ENCODE measurements at regions not wholly inside any gene's neighbourhood (a gene's known extent, or its start where the extent isn't known, plus 50 kb on each side); places are given as distances from the start of the nearest gene placed in this dataset.

DNA sequence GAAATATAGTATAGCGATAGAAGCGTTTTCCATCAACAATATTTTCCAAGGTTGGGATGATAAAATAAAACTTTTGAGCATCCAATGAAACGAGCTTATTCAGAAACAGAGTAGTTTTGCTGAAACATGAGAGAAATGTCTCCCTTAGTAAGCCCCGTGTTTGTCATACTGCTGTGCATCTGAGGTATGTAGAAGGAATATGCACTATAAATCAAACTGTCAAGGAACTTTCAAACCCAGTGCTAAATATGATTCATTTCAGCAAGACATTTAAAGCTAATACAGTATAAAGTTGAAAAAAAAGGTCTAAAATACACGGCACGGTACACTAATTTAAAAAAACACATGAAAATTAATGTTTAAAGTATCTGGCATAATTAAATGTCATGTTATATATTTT is 546.2 kb downstream of the SLITRK5 start:
- intact Hi-C loops (cut with DNase I): no loop called here

GRCh38 chr13:88217883-88218282 is 546.7 kb downstream of the SLITRK5 start:
- Histone ChIP-seq H3K9me3 (no peaks in the 10 kb centered on the region), H3K27ac (no peak overlapping the region), H3K36me3 (no peaks in the 10 kb centered on the region), H3K4me1 (ENCODE audit: insufficient read depth) (no peaks in the 10 kb centered on the region), H3K4me3 (no peak overlapping the region), H3K27me3 (no peaks in the 10 kb centered on the region)
- TF ChIP-seq CTCF (IDR thresholded peaks at IDR 0.05) (no peak), POLR2A (IDR thresholded peaks at IDR 0.05) (no peak), EP300 (IDR thresholded peaks at IDR 0.05) (no peak)
- WGBS, 3 donors: 61 to 83% (median 72%) methylated on average over 2 of the region's 2 CpGs
- intact Hi-C loops (cut with DNase I): no loop called here
- no peak for DNase-seq

More for the DNA sequence above, 546.2 kb downstream of the SLITRK5 start:
- Histone ChIP-seq H3K36me3 (no peaks in the 10 kb centered on the region), H3K27ac (no peak overlapping the region), H3K4me1 (ENCODE audit: insufficient read depth) (no peaks in the 10 kb centered on the region), H3K4me3 (no peak overlapping the region), H3K9me3 (no peaks in the 10 kb centered on the region), H3K27me3 (no peaks in the 10 kb centered on the region)
- TF ChIP-seq EP300 (IDR thresholded peaks at IDR 0.05): no peak
- no peak for TF ChIP-seq POLR2A (IDR thresholded peaks at IDR 0.05)
- TF ChIP-seq CTCF (IDR thresholded peaks at IDR 0.05): no peak
- no peak for DNase-seq
- 52 to 63% (median 61%) methylated on average over 6 of the region's 6 CpGs for whole genome bisulfite sequencing, 3 donors

- TF ChIP-seq CTCF (IDR thresholded peaks at IDR 0.05) (no peak), EP300 (IDR thresholded peaks at IDR 0.05) (no peak), POLR2A (IDR thresholded peaks at IDR 0.05) (no peak)
These were observed 552.8 kb downstream of the SLITRK5 start for GRCh38 chr13:88223958-88224357.

DNA sequence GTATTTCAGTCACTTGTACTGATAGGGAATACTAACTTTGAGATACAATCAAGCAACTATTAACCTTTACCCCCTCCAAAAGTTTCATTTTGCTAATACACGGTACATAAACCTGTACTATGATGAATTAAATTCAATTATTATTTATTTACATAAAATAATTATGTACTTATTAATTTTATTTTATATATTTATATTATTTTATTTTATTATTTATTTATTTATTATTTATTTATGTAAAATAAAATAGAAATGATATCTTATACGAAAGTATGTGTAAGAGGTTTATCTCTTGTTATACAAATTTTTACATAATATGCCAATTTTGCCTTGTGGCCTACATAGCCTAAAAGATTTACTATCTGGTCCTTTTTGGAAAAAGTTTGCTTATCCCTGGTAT is 564.3 kb downstream of the SLITRK5 start:
- no peak for TF ChIP-seq CTCF (IDR thresholded peaks at IDR 0.05)
- no peak for TF ChIP-seq EP300 (IDR thresholded peaks at IDR 0.05)
- TF ChIP-seq POLR2A (IDR thresholded peaks at IDR 0.05): no peak
- no peak for DNase-seq
- intact Hi-C loops (cut with DNase I): no loop called here
- no peaks in the 10 kb centered on the region for H3K4me1 ChIP-seq (ENCODE audit: insufficient read depth)
- no peaks in the 10 kb centered on the region for H3K27me3 ChIP-seq
- H3K36me3 ChIP-seq: no peaks in the 10 kb centered on the region
- WGBS, 3 donors: 83 to 94% (median 84%) methylated on average over 2 of the region's 2 CpGs
- H3K9me3 ChIP-seq: no peaks in the 10 kb centered on the region
- no peak overlapping the region for H3K4me3 ChIP-seq
- no peak overlapping the region for H3K27ac ChIP-seq

More at GRCh38 chr13:88223958-88224357, 552.8 kb downstream of the SLITRK5 start:
- Histone ChIP-seq H3K27me3 (no peaks in the 10 kb centered on the region), H3K36me3 (no peaks in the 10 kb centered on the region), H3K4me3 (no peak overlapping the region), H3K9me3 (no peaks in the 10 kb centered on the region), H3K4me1 (ENCODE audit: insufficient read depth) (no peaks in the 10 kb centered on the region), H3K27ac (no peak overlapping the region)
- DNase-seq: no peak
- intact Hi-C loops (cut with DNase I): no loop called here
- 91 to 95% (median 92%) methylated on average over 7 of the region's 7 CpGs for WGBS, 3 donors

GRCh38 chr13:88246239-88246638 is 575.1 kb downstream of the SLITRK5 start:
- Histone ChIP-seq H3K36me3 (no peaks in the 10 kb centered on the region), H3K4me3 (no peak overlapping the region), H3K27me3 (no peaks in the 10 kb centered on the region), H3K27ac (no peak overlapping the region), H3K9me3 (no peaks in the 10 kb centered on the region), H3K4me1 (ENCODE audit: insufficient read depth) (no peaks in the 10 kb centered on the region)
- DNase-seq: no peak
- intact Hi-C loops (cut with DNase I): no loop called here
- no peak for TF ChIP-seq CTCF (IDR thresholded peaks at IDR 0.05)
- TF ChIP-seq POLR2A (IDR thresholded peaks at IDR 0.05): no peak
- TF ChIP-seq EP300 (IDR thresholded peaks at IDR 0.05): no peak

Data from ovary (tissue), 7 donors.